OCI-LY3 (cell line): ENCODE measurements at regions not wholly inside any gene's neighbourhood (a gene's known extent, or its start where the extent isn't known, plus 50 kb on each side); places are given as distances from the start of the nearest gene placed in this dataset.

ENCODE experiments used
- H2AFZ ChIP-seq: fragments of 200-600, 300-600 bp; shearing (Covaris generic); 2 replicates; pipeline ENCODE4 v1.6.0; 2014; ENCODE audit warnings: antibody characterized with exemption, low read depth, low read length
- H3K27ac ChIP-seq: fragments of 200-600, 300-600 bp; sonication (generic); 2 replicates; pipeline ENCODE4 v1.5.1; 2014; ENCODE audit warnings: mild to moderate bottlenecking, low read length, moderate library complexity, mixed read lengths
- H3K27me3 ChIP-seq: fragments of 200-600, 300-600 bp; sonication (generic); 2 replicates; pipeline ENCODE4 v1.6.1; 2014; ENCODE audit warnings: low read depth, low read length, mixed read lengths
- H3K36me3 ChIP-seq: fragments of 200-600, 300-600 bp; sonication (generic); replicated peaks from 2 replicates; pipeline ENCODE3; 2014; ENCODE audit warnings: low read depth, low read length, mixed read lengths
- H3K4me1 ChIP-seq: fragments of 300-600, 200-600 bp; sonication (generic); 2 replicates; pipeline ENCODE4 v1.6.1; 2014; ENCODE audit warnings: low read length, mixed read lengths
- H3K4me2 ChIP-seq: fragments of 200-600, 300-600 bp; sonication (generic); 2 replicates; pipeline ENCODE4 v1.6.1; 2014; ENCODE audit warnings: low read length, mixed read lengths
- H3K4me3 ChIP-seq: fragments of 300-600, 200-600 bp; sonication (generic); 2 replicates; pipeline ENCODE4 v1.5.1; 2014; ENCODE audit warnings: antibody characterized with exemption, mild to moderate bottlenecking, low read length, moderate library complexity
- H3K79me2 ChIP-seq: fragments of 300-600, 200-600 bp; shearing (Covaris generic); 2 replicates; pipeline ENCODE4 v1.6.1; 2014; ENCODE audit warnings: mild to moderate bottlenecking, low read length, mixed read lengths
- H3K9ac ChIP-seq: fragments of 300-600, 200-600 bp; shearing (Covaris generic); 2 replicates; pipeline ENCODE4 v1.6.0; 2014; ENCODE audit warnings: mild to moderate bottlenecking, low read length, moderate library complexity
- H3K9me3 ChIP-seq: fragments of 200-600, 300-600 bp; shearing (Covaris generic); 2 replicates; pipeline ENCODE4 v1.6.1; 2014; ENCODE audit warnings: low read length, mixed read lengths; ENCODE audit not compliant: insufficient read depth
- H4K20me1 ChIP-seq: fragments of 200-600, 300-600 bp; sonication (generic); 2 replicates; pipeline ENCODE4 v1.6.1; 2016; ENCODE audit warnings: low read length, mixed read lengths; ENCODE audit not compliant: insufficient read depth
- CTCF ChIP-seq: fragments of 200-600, 300-600 bp; sonication (generic); IDR thresholded peaks from 2 replicates; pipeline ENCODE4 v1.5.1; 2014; ENCODE audit warnings: antibody characterized with exemption, low read length, low read depth
- EZH2phosphoT487 ChIP-seq: fragments of 200-600 bp; shearing (Covaris generic); IDR thresholded peaks from 2 replicates; pipeline ENCODE4 v1.6.1; 2018; ENCODE audit warnings: antibody characterized with exemption, mixed run types, low read depth

GRCh38 chr11:28442131-28442530 lies 333.9 kb downstream of the METTL15 start:
- Histone ChIP-seq H2AFZ (no peak overlapping the region), H3K4me1 (no peaks in the 10 kb centered on the region), H3K4me3 (no peak overlapping the region), H3K9me3 (no peaks in the 10 kb centered on the region), H3K27me3 (no peaks in the 10 kb centered on the region), H4K20me1 (no peaks in the 10 kb centered on the region), H3K36me3 (no peaks in the 10 kb centered on the region), H3K79me2 (no peaks in the 10 kb centered on the region), H3K9ac (no peak overlapping the region), H3K4me2 (no peak overlapping the region), H3K27ac (no peak overlapping the region)
- TF ChIP-seq CTCF (no peak), EZH2phosphoT487 (no peak)

GRCh38 chr11:28439403-28439802 lies 331.2 kb downstream of the METTL15 start:
- Histone ChIP-seq H3K79me2 (no peaks in the 10 kb centered on the region), H3K9ac (no peak overlapping the region), H3K4me2 (no peak overlapping the region), H3K27ac (no peak overlapping the region), H3K4me1 (no peaks in the 10 kb centered on the region), H4K20me1 (no peaks in the 10 kb centered on the region), H3K9me3 (no peaks in the 10 kb centered on the region), H3K4me3 (no peak overlapping the region), H2AFZ (no peak overlapping the region), H3K27me3 (no peaks in the 10 kb centered on the region), H3K36me3 (peaks cover 3% of the 10 kb centered on the region)
- TF ChIP-seq CTCF (no peak), EZH2phosphoT487 (no peak)

- Histone ChIP-seq H3K4me3 (no peak overlapping the region), H3K27me3 (no peaks in the 10 kb centered on the region), H3K9ac (no peak overlapping the region), H2AFZ (no peak overlapping the region), H3K4me1 (no peaks in the 10 kb centered on the region), H4K20me1 (no peaks in the 10 kb centered on the region), H3K36me3 (no peaks in the 10 kb centered on the region), H3K4me2 (no peak overlapping the region), H3K79me2 (no peaks in the 10 kb centered on the region), H3K9me3 (no peaks in the 10 kb centered on the region), H3K27ac (no peak overlapping the region)
- TF ChIP-seq CTCF (no peak), EZH2phosphoT487 (no peak)
These were observed 311.9 kb downstream of the METTL15 start for GRCh38 chr11:28420099-28420498.

- no peaks in the 10 kb centered on the region for H3K4me1 ChIP-seq
- H3K79me2 ChIP-seq, result no peaks in the 10 kb centered on the region
- H3K9ac ChIP-seq, result no peak overlapping the region
- H3K4me3 ChIP-seq, result no peak overlapping the region
- H2AFZ ChIP-seq, result no peak overlapping the region
- H3K9me3 ChIP-seq, result no peaks in the 10 kb centered on the region
- TF ChIP-seq EZH2phosphoT487 (no peak), CTCF (no peak)
- no peaks in the 10 kb centered on the region for H3K27me3 ChIP-seq
- no peak overlapping the region for H3K4me2 ChIP-seq
- H3K36me3 ChIP-seq, result no peaks in the 10 kb centered on the region
- H4K20me1 ChIP-seq, result no peaks in the 10 kb centered on the region
- H3K27ac ChIP-seq, result no peak overlapping the region
These were observed 309.6 kb downstream of the METTL15 start for GRCh38 chr11:28417601-28418323.
